K562 (cell line): ENCODE measurements at regions not wholly inside any gene's neighbourhood (a gene's known extent, or its start where the extent isn't known, plus 50 kb on each side); places are given as distances from the start of the nearest gene placed in this dataset.

Experiments
- ATAC-seq: fragments of 200-7000 bp; cut with Tn5 transposase; 3 replicates; pipeline ENCODE4 v1.9.1; 2020; ENCODE audit warnings: moderate library complexity
- BruUV-seq: library from RNA; stranded (reverse); fragments of 400-500 nt; replicated peaks from 2 replicates; lab custom pipeline; 2021; lab: Mats Ljungman, UMichigan
- CTCF ChIA-PET: fragments of 300-600 bp; formaldehyde crosslinking; extraction: SDS; loops from one replicate; lab custom pipeline; 2021; ENCODE audit warnings: low intra/inter-chr PET ratio; lab: Yijun Ruan, JAX
- POLR2A ChIA-PET: fragments of 300-600, 350-650 bp; sonication (Branson Sonifier 250); formaldehyde crosslinking; extraction: SDS; loops from one replicate; lab custom pipeline; 2021; ENCODE audit warnings: antibody characterized with exemption, inconsistent platforms; lab: Yijun Ruan, JAX
- DNase-seq, 4 experiments: peaks; one replicate each; pipeline versions ENCODE4 v3.0.0 to v3.0.0-alpha.2; 2011 to 2018; ENCODE audit warnings: low spot score in 3 of 4, mixed read lengths in 3 of 4; ENCODE audit errors: extremely low read depth in 1 of 4
- FAIRE-seq: peaks from 2 replicates; lab custom pipeline; 2011; peaks lifted over from hg19 to GRCh38; lab: Jason Lieb, UNC
- H2AFZ ChIP-seq: 2 replicates; pipeline ENCODE4 v1.6.0; 2011; ENCODE audit warnings: low read depth, low read length, control low read depth, inconsistent platforms
- H3K27ac ChIP-seq: fragments of 200-600 bp; 3 replicates; pipeline ENCODE4 v1.8.0; 2011; ENCODE audit warnings: low read depth, mild to moderate bottlenecking, control low read depth, inconsistent platforms, low read length, moderate library complexity, mixed read lengths; ENCODE audit errors: extremely low read depth
- H3K27me3 ChIP-seq, 2 experiments: fragments of 300-600 bp in 1 of 2; 2 replicates in 1 of 2; 3 replicates in 1 of 2; pipeline versions ENCODE4 v1.6.0 to v1.8.0; 2011; ENCODE audit warnings: inconsistent platforms in 2 of 2, low read length in 2 of 2, mild to moderate bottlenecking in 1 of 2, mixed read lengths in 1 of 2, moderate library complexity in 1 of 2; ENCODE audit not compliant: control insufficient read depth in 2 of 2, insufficient read depth in 2 of 2
- H3K36me3 ChIP-seq: fragments of 300-600 bp; 3 replicates; pipeline ENCODE4 v1.8.0; 2011; ENCODE audit warnings: mild to moderate bottlenecking, low read length, inconsistent platforms; ENCODE audit not compliant: control insufficient read depth, insufficient read depth
- H3K4me1 ChIP-seq, 2 experiments: fragments of 200-600 bp in 1 of 2; replicated peaks in 1 of 2; 2 replicates in 1 of 2; 3 replicates in 1 of 2; pipeline versions ENCODE4 v1.5.1 to v1.8.0; 2011; ENCODE audit warnings: inconsistent platforms in 2 of 2, low read length in 2 of 2, mild to moderate bottlenecking in 1 of 2, mixed read lengths in 1 of 2, moderate library complexity in 1 of 2; ENCODE audit not compliant: control insufficient read depth in 2 of 2, insufficient read depth in 2 of 2
- H3K4me2 ChIP-seq: 2 replicates; pipeline ENCODE4 v1.6.1; 2011; ENCODE audit warnings: low read length, control low read depth, inconsistent platforms, mixed read lengths; ENCODE audit not compliant: insufficient read depth
- H3K4me3 ChIP-seq: fragments of 200-600 bp; sonication (generic), shearing (Covaris generic); 2 replicates; pipeline ENCODE4 v1.5.1; 2016; ENCODE audit warnings: control low read depth, inconsistent platforms
- H3K79me2 ChIP-seq: fragments of 200-600 bp; 3 replicates; pipeline ENCODE4 v1.8.0; 2011; ENCODE audit warnings: low read length, inconsistent platforms; ENCODE audit not compliant: control insufficient read depth, insufficient read depth
- H3K9ac ChIP-seq, 2 experiments: 2 replicates each; pipeline versions ENCODE4 v1.6.0 to v1.6.1; 2011; ENCODE audit warnings: low read depth in 2 of 2, low read length in 2 of 2, control low read depth in 1 of 2, inconsistent platforms in 1 of 2, mild to moderate bottlenecking in 1 of 2, mixed read lengths in 1 of 2; ENCODE audit not compliant: insufficient read depth in 1 of 2
- H3K9me1 ChIP-seq: one replicate; pipeline ENCODE4 v1.6.0; 2011; ENCODE audit warnings: inconsistent platforms, mild to moderate bottlenecking, low read length, moderate library complexity; ENCODE audit not compliant: control insufficient read depth, insufficient read depth
- H3K9me3 ChIP-seq: replicated peaks from 2 replicates; pipeline ENCODE4 v1.5.1; 2011; ENCODE audit warnings: low read depth, low read length, inconsistent platforms; ENCODE audit not compliant: control insufficient read depth, insufficient read depth
- H4K20me1 ChIP-seq: replicated peaks from 2 replicates; pipeline ENCODE4 v1.6.1; 2011; ENCODE audit warnings: low read length, inconsistent platforms, mixed read lengths; ENCODE audit not compliant: control insufficient read depth, insufficient read depth
- MCM5 ChIP-seq: fragments of 450-650 bp; IDR thresholded peaks from 2 replicates; pipeline ENCODE4 v1.6.1; 2016; ENCODE audit warnings: low read depth
- MEF2A ChIP-seq: IDR thresholded peaks from 2 replicates; pipeline ENCODE4 v1.6.1; 2011; ENCODE audit warnings: low read depth, mild to moderate bottlenecking, low read length, moderate library complexity; ENCODE audit not compliant: control insufficient read depth
- MNT ChIP-seq, 2 experiments: fragments of 450-650 bp; conservative IDR thresholded peaks; 2 replicates each; pipeline ENCODE4 v1.6.1; 2017; ENCODE audit warnings: mild to moderate bottlenecking in 2 of 2, moderate library complexity in 2 of 2
- NFXL1 ChIP-seq: fragments of 450-650 bp; formaldehyde crosslinking; IDR thresholded peaks from 2 replicates; pipeline ENCODE4 v1.4.0; 2021; ENCODE audit warnings: mild to moderate bottlenecking
- NR2C1 ChIP-seq, 2 experiments: fragments of 450-650 bp; IDR thresholded peaks; 2 replicates each; pipeline ENCODE4 v1.6.1; 2017; ENCODE audit warnings: mild to moderate bottlenecking in 2 of 2, antibody characterized with exemption in 1 of 2, inconsistent platforms in 1 of 2, missing compliant biosample characterization in 1 of 2, missing genetic modification characterization in 1 of 2
- RBM25 ChIP-seq: fragments of 200-400 bp; formaldehyde crosslinking; IDR thresholded peaks from 2 replicates; pipeline ENCODE4 v1.6.1; 2018; ENCODE audit warnings: low read length, low read depth, moderate library complexity; ENCODE audit not compliant: severe bottlenecking
- ZNF407 ChIP-seq: fragments of 450-650 bp; IDR thresholded peaks from 2 replicates; pipeline ENCODE4 v1.6.1; 2016; ENCODE audit warnings: low read depth
- WGBS: fragments of 100-300 bp; shearing (Covaris generic); methylation state at CpG from one replicate; pipeline ENCODE4 v1.1.6; 2016; ENCODE audit warnings: low coverage, mixed read lengths; ENCODE audit not compliant: insufficient coverage; ENCODE audit errors: missing lambda C conversion rate; 5-methylcytosine and 5-hydroxymethylcytosine counted together
- in situ Hi-C: fragments of 300-500 bp; cut with MboI; formaldehyde crosslinking; loops from 4 replicates; pipeline ENCODE4 v1.15.0; 2018; ENCODE audit warnings: inconsistent platforms, mixed read lengths
- intact Hi-C: fragments of 100-400 bp; cut with micrococcal nuclease; formaldehyde crosslinking; loops from 2 replicates; pipeline ENCODE4 v1.14.2; 2022

- in situ Hi-C loops (no loop called here), intact Hi-C loops (no loop called here)
- ChIA-PET POLR2A (interaction anchor here (0.9 kb wide), 1 partner anchor 11 kb away, joined by 3 read pairs; no protein-coding TSS in a partner anchor), CTCF (no interaction called here)
- peak; percentile 67 for ATAC-seq
- Histone ChIP-seq H3K4me2 (no peak overlapping the region), H3K27ac (peak overlapping the region; percentile 48; the same call in 1 of the 3 replicates), H2AFZ (no peak overlapping the region), H3K9ac (no peak overlapping the region), H3K9me3 (peaks cover 2% of the 10 kb centered on the region), H3K79me2 (peaks cover 15% of the 10 kb centered on the region; the same call in 2 of the 3 replicates), H3K27me3 (no peaks in the 10 kb centered on the region), H3K4me3 (no peak overlapping the region), H4K20me1 (no peaks in the 10 kb centered on the region), H3K36me3 (peaks cover 5% of the 10 kb centered on the region), H3K4me1 (no peaks in the 10 kb centered on the region; a peak in 1 of 5 replicates), H3K9me1 (no peaks in the 10 kb centered on the region)
- 62% methylated on average over 10 of the region's 14 CpGs for WGBS
- DNase-seq = peak in 2 of 4 experiments; percentile 10 to 20
- FAIRE-seq = no peak
- BruUV-seq = no TSS peak
- no peak for TF ChIP-seq NFXL1 (CRISPR knock-in tag)
- no peak for TF ChIP-seq RBM25
- 0 out of 4 replicates have a peak, but pooled peaks of 1 of the 2 experiments have one; percentile 39 for TF ChIP-seq MNT (conservative IDR thresholded peaks at IDR 0.05)
- TF ChIP-seq NR2C1 (IDR thresholded peaks at IDR 0.05) = peak; percentile 59
- TF ChIP-seq NR2C1 (tag; IDR thresholded peaks at IDR 0.05) = peak; percentile 79
- TF ChIP-seq MCM5 = no peak
- no peak for TF ChIP-seq ZNF407
- TF ChIP-seq MEF2A = no peak
Observed at GRCh38 chr22:47663615-47664605, 901.5 kb downstream of the TBC1D22A start.
